ENCODE measurements at regions not wholly inside any gene's neighbourhood (a gene's known extent, or its start where the extent isn't known, plus 50 kb on each side); places are given as distances from the start of the nearest gene placed in this dataset.

DNA sequence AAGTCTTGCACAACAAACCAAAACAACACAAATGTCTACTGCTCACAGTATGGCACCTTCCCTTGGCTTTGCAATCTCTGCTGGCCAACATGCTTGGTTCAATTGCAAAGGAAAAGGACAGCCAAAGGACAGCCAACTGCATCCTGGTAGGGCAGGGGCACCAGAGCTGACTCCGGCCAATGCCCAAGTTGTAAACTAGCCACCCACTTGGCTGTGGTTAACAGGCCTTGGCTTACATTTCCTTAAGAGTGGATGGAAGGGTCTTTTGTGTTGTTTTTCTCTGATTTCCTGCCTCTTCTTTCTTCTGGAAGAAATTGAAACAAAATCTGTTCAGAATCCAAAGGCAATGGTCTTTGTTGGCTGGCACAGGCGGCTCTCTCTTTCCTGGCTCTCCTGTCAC, 119.1 kb upstream of the TRIB2 start:
- dilution Hi-C loops (cut with MboI; ENCODE audit: extremely low pct_ligation_motif_present, low sequenced_read_pairs) (no loop called here), intact Hi-C loops (cut with micrococcal nuclease) (no loop called here)
- H2AFZ ChIP-seq (ENCODE audit: low read depth, low read length), result no peak overlapping the region
- H3K79me2 ChIP-seq (ENCODE audit: control insufficient read depth, insufficient read depth, low read length), result no peaks in the 10 kb centered on the region
- TF ChIP-seq FOS (IDR thresholded peaks at IDR 0.05; ENCODE audit: borderline replicate concordance, insufficient read depth, low read length) (no peak), JUN (IDR thresholded peaks at IDR 0.05; ENCODE audit: borderline replicate concordance, insufficient read depth, insufficient read length, low read depth) (no peak), GATA2 (IDR thresholded peaks at IDR 0.05; ENCODE audit: insufficient read depth, insufficient read length, low read depth, low read length) (no peak), POLR2A (IDR thresholded peaks at IDR 0.05; ENCODE audit: low read depth, low read length) (no peak), MYC (IDR thresholded peaks at IDR 0.05; ENCODE audit: low read depth, low read length) (no peak)
- TF ChIP-seq, protein P1, sequence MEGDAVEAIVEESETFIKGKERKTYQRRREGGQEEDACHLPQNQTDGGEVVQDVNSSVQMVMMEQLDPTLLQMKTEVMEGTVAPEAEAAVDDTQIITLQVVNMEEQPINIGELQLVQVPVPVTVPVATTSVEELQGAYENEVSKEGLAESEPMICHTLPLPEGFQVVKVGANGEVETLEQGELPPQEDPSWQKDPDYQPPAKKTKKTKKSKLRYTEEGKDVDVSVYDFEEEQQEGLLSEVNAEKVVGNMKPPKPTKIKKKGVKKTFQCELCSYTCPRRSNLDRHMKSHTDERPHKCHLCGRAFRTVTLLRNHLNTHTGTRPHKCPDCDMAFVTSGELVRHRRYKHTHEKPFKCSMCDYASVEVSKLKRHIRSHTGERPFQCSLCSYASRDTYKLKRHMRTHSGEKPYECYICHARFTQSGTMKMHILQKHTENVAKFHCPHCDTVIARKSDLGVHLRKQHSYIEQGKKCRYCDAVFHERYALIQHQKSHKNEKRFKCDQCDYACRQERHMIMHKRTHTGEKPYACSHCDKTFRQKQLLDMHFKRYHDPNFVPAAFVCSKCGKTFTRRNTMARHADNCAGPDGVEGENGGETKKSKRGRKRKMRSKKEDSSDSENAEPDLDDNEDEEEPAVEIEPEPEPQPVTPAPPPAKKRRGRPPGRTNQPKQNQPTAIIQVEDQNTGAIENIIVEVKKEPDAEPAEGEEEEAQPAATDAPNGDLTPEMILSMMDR (IDR thresholded peaks at IDR 0.05; ENCODE audit: extremely low read depth in 1 of 2, insufficient read depth in 1 of 2, low read depth in 1 of 2, low read length in 2 of 2), result no peak
- H3K9me3 ChIP-seq (replicated peaks; ENCODE audit: control insufficient read depth, insufficient read depth, low read length), result no peaks in the 10 kb centered on the region
- no peaks in the 10 kb centered on the region for H3K36me3 ChIP-seq (ENCODE audit: control insufficient read depth in 2 of 2, extremely low read depth in 1 of 2, insufficient read depth in 2 of 2, low read length in 2 of 2)
- H3K27me3 ChIP-seq (ENCODE audit: control insufficient read depth in 2 of 2, insufficient read depth in 2 of 2, low read length in 2 of 2), result peaks cover 2 to 3% of the 10 kb centered on the region in 2 experiments
- DNase-seq (ENCODE audit: low read depth, low spot score) (peak; percentile 16), FAIRE-seq (no peak)
- no peaks in the 10 kb centered on the region for H3K4me1 ChIP-seq (ENCODE audit: control insufficient read depth, extremely low read depth, insufficient read depth, low read length)
- no peak overlapping the region for H3K9ac ChIP-seq (replicated peaks; ENCODE audit: extremely low read depth, insufficient read depth, low read length)
- H3K4me3 ChIP-seq (replicated peaks in 1 of 3; ENCODE audit: insufficient read depth in 1 of 3, low read depth in 1 of 3, low read length in 3 of 3), result no peak overlapping the region
- H3K4me2 ChIP-seq (ENCODE audit: insufficient read depth, low read length), result no peak overlapping the region
- H3K27ac ChIP-seq (ENCODE audit: insufficient read depth, low read depth, low read length), result no peak overlapping the region
- CTCF ChIA-PET, result interaction anchor here (1.1 to 1.8 kb wide), 2 partner anchors 34 to 409 kb away, joined by 4 read pairs; no protein-coding TSS in a partner anchor
- POLR2A ChIA-PET, result no interaction called here
- BruUV-seq (replicated peaks), result no TSS peak
- H4K20me1 ChIP-seq (replicated peaks; ENCODE audit: control insufficient read depth, extremely low read depth, insufficient read depth, low read length), result no peaks in the 10 kb centered on the region
- H3K9me1 ChIP-seq (replicated peaks; ENCODE audit: control insufficient read depth, extremely low read depth, insufficient read depth, low read length), result no peaks in the 10 kb centered on the region

DNA sequence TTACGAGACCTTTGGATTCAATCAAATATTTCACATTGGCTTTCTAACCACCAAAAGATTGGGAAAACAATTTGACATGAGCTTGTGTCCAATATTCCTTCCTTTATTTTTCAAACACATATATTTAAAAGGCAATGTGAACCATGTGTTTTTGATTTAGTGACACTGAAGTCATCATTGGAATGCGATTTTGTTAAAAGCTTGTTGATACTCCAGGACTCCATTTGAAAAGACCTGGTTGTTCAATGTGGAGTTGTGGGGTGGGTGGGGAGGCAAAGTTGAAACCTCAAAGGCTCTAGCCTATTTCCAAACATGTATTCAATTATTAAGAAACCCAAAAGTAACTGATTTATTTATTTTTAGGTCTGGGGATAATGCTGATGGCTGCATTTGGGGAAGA, 114.1 kb upstream of the TRIB2 start:
- Histone ChIP-seq H3K4me2 (ENCODE audit: insufficient read depth, low read length) (no peak overlapping the region), H3K9ac (replicated peaks; ENCODE audit: extremely low read depth, insufficient read depth, low read length) (no peak overlapping the region), H3K4me1 (ENCODE audit: control insufficient read depth, extremely low read depth, insufficient read depth, low read length) (no peaks in the 10 kb centered on the region), H3K79me2 (ENCODE audit: control insufficient read depth, insufficient read depth, low read length) (no peaks in the 10 kb centered on the region), H3K27ac (ENCODE audit: insufficient read depth, low read depth, low read length) (no peak overlapping the region), H4K20me1 (replicated peaks; ENCODE audit: control insufficient read depth, extremely low read depth, insufficient read depth, low read length) (no peaks in the 10 kb centered on the region), H3K9me3 (replicated peaks; ENCODE audit: control insufficient read depth, insufficient read depth, low read length) (no peaks in the 10 kb centered on the region), H3K27me3 (ENCODE audit: control insufficient read depth in 2 of 2, insufficient read depth in 2 of 2, low read length in 2 of 2) (peaks cover 2 to 3% of the 10 kb centered on the region in 2 experiments), H3K9me1 (replicated peaks; ENCODE audit: control insufficient read depth, extremely low read depth, insufficient read depth, low read length) (no peaks in the 10 kb centered on the region), H3K4me3 (replicated peaks in 1 of 3; ENCODE audit: insufficient read depth in 1 of 3, low read depth in 1 of 3, low read length in 3 of 3) (no peak overlapping the region), H3K36me3 (ENCODE audit: control insufficient read depth in 2 of 2, extremely low read depth in 1 of 2, insufficient read depth in 2 of 2, low read length in 2 of 2) (no peaks in the 10 kb centered on the region), H2AFZ (ENCODE audit: low read depth, low read length) (no peak overlapping the region)
- dilution Hi-C loops (cut with MboI; ENCODE audit: extremely low pct_ligation_motif_present, low sequenced_read_pairs), result no loop called here
- CTCF ChIA-PET, result interaction anchor here (1.0 to 1.1 kb wide), 2 partner anchors 15 to 46 kb away, joined by 3 read pairs; no protein-coding TSS in a partner anchor
- BruUV-seq (replicated peaks), result no TSS peak
- intact Hi-C loops (cut with micrococcal nuclease), result no loop called here
- POLR2A ChIA-PET, result no interaction called here
- TF ChIP-seq JUN (IDR thresholded peaks at IDR 0.05; ENCODE audit: borderline replicate concordance, insufficient read depth, insufficient read length, low read depth), result no peak
- TF ChIP-seq EZH2 (IDR thresholded peaks at IDR 0.05; ENCODE audit: borderline replicate concordance, low read depth, low read length, severe bottlenecking), result no peak
- TF ChIP-seq MYC (IDR thresholded peaks at IDR 0.05; ENCODE audit: low read depth, low read length), result no peak
- no peak for TF ChIP-seq POLR2AphosphoS5 (IDR thresholded peaks at IDR 0.05; ENCODE audit: insufficient read depth, low read depth, low read length)
- no peak for TF ChIP-seq POLR2A (IDR thresholded peaks at IDR 0.05; ENCODE audit: low read depth, low read length)
- TF ChIP-seq, protein P2, sequence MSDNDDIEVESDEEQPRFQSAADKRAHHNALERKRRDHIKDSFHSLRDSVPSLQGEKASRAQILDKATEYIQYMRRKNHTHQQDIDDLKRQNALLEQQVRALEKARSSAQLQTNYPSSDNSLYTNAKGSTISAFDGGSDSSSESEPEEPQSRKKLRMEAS (IDR thresholded peaks at IDR 0.05; ENCODE audit: insufficient read depth, insufficient read length), result no peak
- no peak for TF ChIP-seq GATA2 (IDR thresholded peaks at IDR 0.05; ENCODE audit: insufficient read depth, insufficient read length, low read depth, low read length)
- TF ChIP-seq, protein P1 (IDR thresholded peaks at IDR 0.05; ENCODE audit: extremely low read depth in 1 of 2, insufficient read depth in 1 of 2, low read depth in 1 of 2, low read length in 2 of 2), result no peak
- no peak for TF ChIP-seq FOS (IDR thresholded peaks at IDR 0.05; ENCODE audit: borderline replicate concordance, insufficient read depth, low read length)
- no peak for FAIRE-seq
- no peak for DNase-seq (ENCODE audit: low read depth, low spot score)

All from endothelial cell of umbilical vein (primary cell).